IPS-11a (cell line): ENCODE measurements at regions not wholly inside any gene's neighbourhood (a gene's known extent, or its start where the extent isn't known, plus 50 kb on each side); places are given as distances from the start of the nearest gene placed in this dataset.

Experiments used
- H3K4me3 ChIP-seq: one replicate; pipeline ENCODE4 v1.5.1; 2013; ENCODE audit warnings: low read depth, low read length, control low read depth

- no peak overlapping the region for H3K4me3 ChIP-seq
Observed at GRCh38 chr14:26849514-26849913, 251.7 kb upstream of the NOVA1 start.

- no peak overlapping the region for H3K4me3 ChIP-seq
Observed at GRCh38 chr14:26851793-26852192, 254.0 kb upstream of the NOVA1 start.

- H3K4me3 ChIP-seq = no peak overlapping the region
Observed at GRCh38 chr14:26855077-26855753, 257.4 kb upstream of the NOVA1 start.

GRCh38 chr14:26856876-26857518 lies 259.2 kb upstream of the NOVA1 start:
- no peak overlapping the region for H3K4me3 ChIP-seq

GRCh38 chr14:26859483-26859882 lies 261.6 kb upstream of the NOVA1 start:
- H3K4me3 ChIP-seq = no peak overlapping the region

- H3K4me3 ChIP-seq = no peak overlapping the region
Observed at GRCh38 chr14:26860111-26860510, 262.3 kb upstream of the NOVA1 start.

GRCh38 chr14:26863736-26864135 lies 265.9 kb upstream of the NOVA1 start:
- H3K4me3 ChIP-seq = no peak overlapping the region

GRCh38 chr14:26866721-26867120 lies 268.9 kb upstream of the NOVA1 start:
- H3K4me3 ChIP-seq = no peak overlapping the region

- no peak overlapping the region for H3K4me3 ChIP-seq
Observed at GRCh38 chr14:26867171-26867757, 269.4 kb upstream of the NOVA1 start.

GRCh38 chr14:26870096-26870495 lies 272.3 kb upstream of the NOVA1 start:
- no peak overlapping the region for H3K4me3 ChIP-seq

GRCh38 chr14:26870722-26871617 lies 273.1 kb upstream of the NOVA1 start:
- no peak overlapping the region for H3K4me3 ChIP-seq

- no peak overlapping the region for H3K4me3 ChIP-seq
Observed at GRCh38 chr14:26872515-26873361, 274.9 kb upstream of the NOVA1 start.

- H3K4me3 ChIP-seq = no peak overlapping the region
Observed at GRCh38 chr14:26873362-26873960, 275.6 kb upstream of the NOVA1 start.

- H3K4me3 ChIP-seq = no peak overlapping the region
Observed at GRCh38 chr14:26887847-26888246, 290.0 kb upstream of the NOVA1 start.

- no peak overlapping the region for H3K4me3 ChIP-seq
Observed at GRCh38 chr14:26888592-26888991, 290.8 kb upstream of the NOVA1 start.

- H3K4me3 ChIP-seq = no peak overlapping the region
Observed at GRCh38 chr14:26896447-26896846, 298.6 kb upstream of the NOVA1 start.

- H3K4me3 ChIP-seq = no peak overlapping the region
Observed at GRCh38 chr14:26897196-26897595, 299.4 kb upstream of the NOVA1 start.

GRCh38 chr14:26905229-26905628 lies 307.4 kb upstream of the NOVA1 start:
- H3K4me3 ChIP-seq = no peak overlapping the region

- H3K4me3 ChIP-seq = no peak overlapping the region
Observed at GRCh38 chr14:26913786-26914185, 316.0 kb upstream of the NOVA1 start.

- no peak overlapping the region for H3K4me3 ChIP-seq
Observed at GRCh38 chr14:26917086-26917485, 319.3 kb upstream of the NOVA1 start.
